H1 (cell line): ENCODE measurements at regions not wholly inside any gene's neighbourhood (a gene's known extent, or its start where the extent isn't known, plus 50 kb on each side); places are given as distances from the start of the nearest gene placed in this dataset.

Experiments
- CTCF ChIA-PET: fragments of 300-600 bp; sonication (Branson Sonifier 250); formaldehyde crosslinking; loops from one replicate; lab custom pipeline; 2021; ENCODE audit not compliant: partially characterized antibody; lab: Charles Lee
- POLR2A ChIA-PET: fragments of 300-600 bp; sonication (Branson Sonifier 250); formaldehyde crosslinking; loops from one replicate; lab custom pipeline; 2021; ENCODE audit warnings: inconsistent platforms; ENCODE audit not compliant: partially characterized antibody; lab: Charles Lee
- DNase-seq, 2 experiments: peaks; one replicate each; pipeline versions ENCODE4 v3.0.0 to v3.0.0-alpha.2; 2010 to 2022; ENCODE audit warnings: low spot score in 2 of 2, low read depth in 1 of 2, mixed read lengths in 1 of 2
- FAIRE-seq: peaks from 2 replicates; lab custom pipeline; 2011; peaks lifted over from hg19 to GRCh38; lab: Jason Lieb, UNC
- H2AFZ ChIP-seq: 2 replicates; pipeline ENCODE4 v1.8.1; 2012; ENCODE audit warnings: low read length, inconsistent platforms
- H2AK5ac ChIP-seq: 2 replicates; pipeline ENCODE4 v1.6.1; 2013; ENCODE audit warnings: low read depth, low read length
- H2BK120ac ChIP-seq: replicated peaks from 2 replicates; pipeline ENCODE3; 2013; ENCODE audit warnings: low read depth, low read length, inconsistent platforms
- H2BK12ac ChIP-seq: 2 replicates; pipeline ENCODE4 v1.6.1; 2013; ENCODE audit warnings: low read depth, low read length
- H2BK15ac ChIP-seq: 2 replicates; pipeline ENCODE4 v1.6.1; 2013; ENCODE audit warnings: low read length
- H2BK20ac ChIP-seq: 2 replicates; pipeline ENCODE4 v1.6.1; 2013; ENCODE audit warnings: low read length
- H2BK5ac ChIP-seq: 2 replicates; pipeline ENCODE4 v1.6.1; 2013; ENCODE audit warnings: low read depth, low read length
- H3K14ac ChIP-seq: 2 replicates; pipeline ENCODE4 v1.6.1; 2013; ENCODE audit warnings: inconsistent platforms; ENCODE audit not compliant: insufficient read length
- H3K18ac ChIP-seq: 2 replicates; pipeline ENCODE4 v1.6.1; 2013; ENCODE audit warnings: low read length; ENCODE audit errors: extremely low read depth
- H3K23ac ChIP-seq: 2 replicates; pipeline ENCODE4 v1.6.1; 2013; ENCODE audit warnings: inconsistent platforms; ENCODE audit not compliant: insufficient read length
- H3K23me2 ChIP-seq: 2 replicates; pipeline ENCODE4 v1.6.1; 2013; ENCODE audit warnings: low read depth, low read length
- H3K27ac ChIP-seq: 2 replicates; pipeline ENCODE4 v1.6.1; 2011; ENCODE audit warnings: low read depth, low read length, inconsistent platforms
- H3K27me3 ChIP-seq, 4 experiments: replicated peaks in 1 of 4; 1 replicate in 1 of 4; 2 replicates in 3 of 4; pipeline versions ENCODE4 v1.6.1 to v1.8.1; 2011 to 2013; ENCODE audit warnings: low read length in 3 of 4, mild to moderate bottlenecking in 3 of 4, inconsistent platforms in 2 of 4, mixed read lengths in 2 of 4, moderate library complexity in 1 of 4; ENCODE audit not compliant: control insufficient read depth in 3 of 4, insufficient read depth in 3 of 4; ENCODE audit errors: extremely low read depth in 1 of 4
- H3K36me3 ChIP-seq, 4 experiments: 2 replicates each; pipeline versions ENCODE4 v1.6.1 to v1.8.1; 2011 to 2013; ENCODE audit warnings: mild to moderate bottlenecking in 4 of 4, low read length in 3 of 4, moderate library complexity in 2 of 4, control low read depth in 1 of 4, inconsistent platforms in 1 of 4; ENCODE audit not compliant: insufficient read depth in 4 of 4, control insufficient read depth in 2 of 4
- H3K4ac ChIP-seq: replicated peaks from 2 replicates; pipeline ENCODE3; 2013; ENCODE audit warnings: low read length, low read depth, mixed read lengths, inconsistent platforms; ENCODE audit not compliant: insufficient read length
- H3K4me1 ChIP-seq, 4 experiments: replicated peaks in 1 of 4; 1 replicate in 1 of 4; 2 replicates in 3 of 4; pipeline versions ENCODE4 v1.6.1 to v1.8.1; 2011 to 2013; ENCODE audit warnings: low read length in 3 of 4, inconsistent platforms in 2 of 4, mixed read lengths in 1 of 4; ENCODE audit not compliant: insufficient read depth in 4 of 4, control insufficient read depth in 3 of 4
- H3K4me2 ChIP-seq, 2 experiments: 2 replicates each; pipeline versions ENCODE4 v1.6.1 to v1.8.1; 2011 to 2013; ENCODE audit warnings: low read depth in 2 of 2, low read length in 2 of 2, control low read depth in 1 of 2, inconsistent platforms in 1 of 2, mild to moderate bottlenecking in 1 of 2; ENCODE audit not compliant: insufficient read depth in 1 of 2
- H3K4me3 ChIP-seq, 4 experiments: fragments of 200-600, 300-600 bp in 1 of 4; sonication (generic), shearing (Covaris generic), sonication (Bioruptor Twin) in 1 of 4; 2 replicates each; pipeline versions ENCODE4 v1.5.1 to v1.8.1; 2011 to 2016; ENCODE audit warnings: low read length in 4 of 4, low read depth in 3 of 4, control low read depth in 2 of 4, inconsistent platforms in 2 of 4, mild to moderate bottlenecking in 2 of 4, mixed read lengths in 1 of 4, moderate library complexity in 1 of 4; ENCODE audit not compliant: insufficient read depth in 2 of 4; ENCODE audit errors: extremely low read depth in 1 of 4
- H3K56ac ChIP-seq: replicated peaks from 2 replicates; pipeline ENCODE3; 2013; ENCODE audit warnings: low read depth, mild to moderate bottlenecking, mixed read lengths, low read length, inconsistent platforms; ENCODE audit not compliant: insufficient read length
- H3K79me1 ChIP-seq: 2 replicates; pipeline ENCODE4 v1.6.1; 2013; ENCODE audit warnings: low read depth, low read length, control low read depth
- H3K79me2 ChIP-seq, 2 experiments: 2 replicates each; pipeline versions ENCODE4 v1.6.1 to v1.8.1; 2012 to 2013; ENCODE audit warnings: low read length in 2 of 2, mild to moderate bottlenecking in 2 of 2, inconsistent platforms in 1 of 2; ENCODE audit not compliant: insufficient read depth in 2 of 2, control insufficient read depth in 1 of 2
- H3K9ac ChIP-seq, 4 experiments: replicated peaks in 1 of 4; 1 replicate in 1 of 4; 2 replicates in 3 of 4; pipeline versions ENCODE4 v1.6.1 to v1.8.1; 2011 to 2013; ENCODE audit warnings: low read depth in 3 of 4, low read length in 3 of 4, control low read depth in 2 of 4, mild to moderate bottlenecking in 2 of 4, moderate library complexity in 2 of 4, inconsistent platforms in 1 of 4; ENCODE audit errors: extremely low read depth in 1 of 4
- H3K9me3 ChIP-seq, 2 experiments: 2 replicates each; pipeline versions ENCODE4 v1.6.1 to v1.8.1; 2012 to 2013; ENCODE audit warnings: mild to moderate bottlenecking in 2 of 2, moderate library complexity in 2 of 2, control low read depth in 1 of 2, inconsistent platforms in 1 of 2, low read depth in 1 of 2, low read length in 1 of 2, mixed read lengths in 1 of 2; ENCODE audit not compliant: insufficient read depth in 2 of 2
- H4K20me1 ChIP-seq, 2 experiments: replicated peaks in 1 of 2; 2 replicates each; pipeline versions ENCODE3 to v1.8.1; 2011 to 2013; ENCODE audit warnings: inconsistent platforms in 2 of 2, low read length in 2 of 2, mild to moderate bottlenecking in 1 of 2; ENCODE audit not compliant: insufficient read depth in 2 of 2, control insufficient read depth in 1 of 2
- H4K5ac ChIP-seq: 2 replicates; pipeline ENCODE4 v1.6.1; 2013; ENCODE audit warnings: low read length, low read depth, mixed read lengths, inconsistent platforms; ENCODE audit not compliant: insufficient read length
- H4K8ac ChIP-seq: 2 replicates; pipeline ENCODE4 v1.8.0; 2013; ENCODE audit warnings: mild to moderate bottlenecking, moderate library complexity, low read length, inconsistent platforms; ENCODE audit not compliant: insufficient read depth; ENCODE audit errors: extremely low read depth
- H4K91ac ChIP-seq: replicated peaks from 2 replicates; pipeline ENCODE3; 2013; ENCODE audit warnings: low read length, mixed read lengths, inconsistent platforms; ENCODE audit not compliant: insufficient read length
- CHD2 ChIP-seq: IDR thresholded peaks from 2 replicates; pipeline ENCODE4 v1.6.1; 2012; ENCODE audit warnings: low read length, improper control_type of control experiment
- WGBS, 2 experiments: shearing (Covaris generic) in 1 of 2; methylation state at CpG; one replicate each; pipeline versions ENCODE4 v1.1.6 to v1.1.7; 2013 to 2015; ENCODE audit warnings: low lambda C conversion rate in 2 of 2, mixed read lengths in 2 of 2, inconsistent platforms in 1 of 2, low coverage in 1 of 2, missing lambda C conversion rate in 1 of 2; ENCODE audit not compliant: insufficient replicate concordance in 2 of 2, insufficient coverage in 1 of 2, insufficient read length in 1 of 2; ENCODE audit errors: extremely low coverage in 1 of 2, missing lambda C conversion rate in 1 of 2; 5-methylcytosine and 5-hydroxymethylcytosine counted together

GRCh38 chr4:84338367-84338766 is 160.7 kb downstream of the NKX6-1 start:
- Histone ChIP-seq H4K91ac (peak overlapping the region; percentile 83), H2AFZ (no peak overlapping the region), H3K9me3 (peaks cover 6 to 19% of the 10 kb centered on the region in 2 experiments; a peak in 3 of 4 replicates), H3K27ac (no peak overlapping the region), H3K56ac (no peak overlapping the region), H2BK12ac (peak overlapping the region; percentile 85), H3K79me1 (no peaks in the 10 kb centered on the region), H2AK5ac (peak overlapping the region; percentile 88; the same call in 1 of the 2 replicates), H3K36me3 (peaks cover 0 to 3% (median 0%) of the 10 kb centered on the region in 4 experiments; a peak in 1 of 8 replicates), H4K5ac (no peak overlapping the region), H4K20me1 (no peaks in the 10 kb centered on the region), H3K4me2 (no peak overlapping the region), H3K14ac (no peak overlapping the region), H4K8ac (no peak overlapping the region), H3K27me3 (no peaks in the 10 kb centered on the region), H2BK20ac (peak overlapping the region; percentile 66; the same call in 1 of the 2 replicates), H3K79me2 (no peaks in the 10 kb centered on the region), H3K23me2 (no peaks in the 10 kb centered on the region), H2BK5ac (peak overlapping the region; percentile 37; the same call in 1 of the 2 replicates), H3K4me1 (peaks cover 0 to 7% (median 0%) of the 10 kb centered on the region in 4 experiments; a peak in 3 of 7 replicates), H2BK15ac (peak overlapping the region; percentile 54; the same call in 1 of the 2 replicates), H2BK120ac (peak overlapping the region; percentile 21), H3K9ac (no peak overlapping the region), H3K18ac (peak overlapping the region; percentile 4), H3K23ac (no peak overlapping the region)
- no peak for FAIRE-seq
- 83% methylated on average over 5 of the region's 5 CpGs; no CpG with 5 or more reads in 1 of the 2 experiments for WGBS, 2 experiments
- CTCF ChIA-PET = interaction anchor here (0.6 to 1.6 kb wide), 3 partner anchors 145 to 346 kb away, joined by 3 to 5 read pairs (median 3); no protein-coding TSS in a partner anchor
- TF ChIP-seq CHD2 = no peak
- TF ChIP-seq, all 59 proteins: peak for 0
- peak overlapping the region; percentile 19 for H3K4ac ChIP-seq
- DNase-seq = no peak
- POLR2A ChIA-PET = interaction anchor here (1.4 kb wide), 1 partner anchor 14 kb away, joined by 3 read pairs; no protein-coding TSS in a partner anchor
- H3K4me3 ChIP-seq = no peak overlapping the region
